Astrocyte (in vitro differentiated cells and primary cell): ENCODE measurements at regions not wholly inside any gene's neighbourhood (a gene's known extent, or its start where the extent isn't known, plus 50 kb on each side); places are given as distances from the start of the nearest gene placed in this dataset.

Source experiments
- CTCF ChIP-seq: IDR thresholded peaks from 2 replicates; pipeline ENCODE4 v1.5.1; 2011; ENCODE audit warnings: low read depth, mild to moderate bottlenecking, inconsistent platforms, low read length, moderate library complexity; ENCODE audit not compliant: insufficient read depth
- EZH2 ChIP-seq: IDR thresholded peaks from 2 replicates; pipeline ENCODE4 v1.6.1; 2012; ENCODE audit warnings: mild to moderate bottlenecking, low read length, inconsistent platforms; ENCODE audit not compliant: insufficient read depth

- TF ChIP-seq CTCF (no peak), EZH2 (no peak)
Observed at GRCh38 chr3:193944518-193944884, 191.4 kb upstream of the HES1 start.
